PC-9 (cell line): ENCODE measurements at regions not wholly inside any gene's neighbourhood (a gene's known extent, or its start where the extent isn't known, plus 50 kb on each side); places are given as distances from the start of the nearest gene placed in this dataset.

Source experiments
- CTCF ChIP-seq: fragments of 200-600 bp; sonication (generic); conservative IDR thresholded peaks from 2 replicates; pipeline ENCODE4 v1.6.1; 2017; ENCODE audit warnings: mixed run types, antibody characterized with exemption, mild to moderate bottlenecking, moderate library complexity
- EZH2 ChIP-seq: fragments of 200-600 bp; sonication (generic); IDR thresholded peaks from 2 replicates; pipeline ENCODE4 v1.8.0; 2017; ENCODE audit warnings: antibody characterized with exemption, low read depth

DNA sequence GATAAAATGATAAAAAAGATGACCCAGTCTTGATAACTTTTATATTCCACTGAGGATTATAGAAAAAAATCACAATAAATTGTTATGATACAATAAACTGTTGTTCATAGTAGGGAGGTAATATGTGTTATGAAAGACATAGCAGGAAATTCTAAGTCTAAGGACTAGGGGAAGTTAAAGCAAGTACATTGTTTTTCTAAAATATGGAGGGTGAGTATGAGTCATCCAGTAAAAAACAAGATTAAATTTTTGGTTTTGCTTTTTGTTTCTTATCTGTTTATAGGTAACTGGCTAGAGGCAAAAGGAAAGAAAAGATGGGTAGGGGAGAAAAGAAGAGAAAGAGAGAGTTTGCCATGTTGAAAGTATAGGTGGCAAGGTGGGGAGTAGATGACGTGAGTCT lies 188.4 kb downstream of the POLR1F start:
- TF ChIP-seq CTCF = no peak
- TF ChIP-seq EZH2 = no peak
